ENCODE measurements at regions not wholly inside any gene's neighbourhood (a gene's known extent, or its start where the extent isn't known, plus 50 kb on each side); places are given as distances from the start of the nearest gene placed in this dataset.

GRCh38 chr2:14572633-14573032 lies 59.9 kb upstream of the LRATD1 start:
- no peak overlapping the region for H3K4me3 ChIP-seq (ENCODE audit: low read depth in 1 of 2, low read length in 2 of 2)
- H3K27ac ChIP-seq (ENCODE audit: low read length) = no peak overlapping the region
- no peaks in the 10 kb centered on the region for H3K9me3 ChIP-seq (ENCODE audit: control insufficient read depth in 1 of 2, low read length in 2 of 2)
- H3K27me3 ChIP-seq (ENCODE audit: low read depth, low read length) = no peaks in the 10 kb centered on the region
- no peaks in the 10 kb centered on the region for H3K36me3 ChIP-seq (ENCODE audit: control insufficient read depth in 1 of 2, insufficient read depth in 2 of 2, low read length in 2 of 2)
- H3K4me1 ChIP-seq (ENCODE audit: control insufficient read depth in 1 of 2, insufficient read depth in 2 of 2, low read length in 2 of 2) = no peaks in the 10 kb centered on the region

GRCh38 chr2:14577843-14578242 lies 54.7 kb upstream of the LRATD1 start:
- Histone ChIP-seq H3K27ac (ENCODE audit: low read length) (no peak overlapping the region), H3K36me3 (ENCODE audit: control insufficient read depth in 1 of 2, insufficient read depth in 2 of 2, low read length in 2 of 2) (no peaks in the 10 kb centered on the region), H3K9me3 (ENCODE audit: control insufficient read depth in 1 of 2, low read length in 2 of 2) (no peaks in the 10 kb centered on the region), H3K27me3 (ENCODE audit: low read depth, low read length) (no peaks in the 10 kb centered on the region), H3K4me3 (ENCODE audit: low read depth in 1 of 2, low read length in 2 of 2) (no peak overlapping the region), H3K4me1 (ENCODE audit: control insufficient read depth in 1 of 2, insufficient read depth in 2 of 2, low read length in 2 of 2) (no peaks in the 10 kb centered on the region)

All from muscle layer of duodenum (tissue), 2 donors.